B cell (primary cell): ENCODE measurements at regions not wholly inside any gene's neighbourhood (a gene's known extent, or its start where the extent isn't known, plus 50 kb on each side); places are given as distances from the start of the nearest gene placed in this dataset.
"Not testable (repeated sequence)": the region's sequence is repeated elsewhere in the genome, so short reads cannot be mapped to it uniquely, and the experiment has no call there.

Experiments
- ATAC-seq: fragments of 200-7000 bp; cut with Tn5 transposase; one replicate; pipeline ENCODE4 v1.10.0; 2021; ENCODE audit warnings: low read depth, mild to moderate bottlenecking, moderate number of reproducible peaks, moderate library complexity
- CTCF ChIA-PET: fragments of 350-600 bp; sonication (Branson Sonifier 250); formaldehyde crosslinking; loops from one replicate; lab custom pipeline; 2021; ENCODE audit warnings: antibody characterized with exemption, inconsistent platforms; lab: Charles Lee
- POLR2A ChIA-PET: fragments of 350-600 bp; sonication (Branson Sonifier 250); formaldehyde crosslinking; loops from one replicate; lab custom pipeline; 2021; ENCODE audit warnings: antibody characterized with exemption; lab: Charles Lee
- DNase-seq: peaks from one replicate; pipeline ENCODE4 v3.0.0; 2013
- H2AFZ ChIP-seq: 2 replicates; pipeline ENCODE4 v1.6.1; 2012; ENCODE audit warnings: mild to moderate bottlenecking, low read depth, low read length; ENCODE audit not compliant: insufficient read depth, poor library complexity, severe bottlenecking
- H3K27ac ChIP-seq, 2 donors: 1 replicate in 1 of 2; 2 replicates in 1 of 2; pipeline ENCODE4 v1.5.1; 2012 to 2013; ENCODE audit warnings: low read length in 2 of 2, mild to moderate bottlenecking in 2 of 2, moderate library complexity in 1 of 2
- H3K27me3 ChIP-seq, 4 experiments: fragments of 200-600 bp in 1 of 4; sonication (generic) in 1 of 4; replicated peaks in 1 of 4; 1 replicate in 2 of 4; 2 replicates in 2 of 4; pipeline versions ENCODE4 v1.6.1 to v1.7.0; 2013 to 2016; ENCODE audit warnings: low read length in 3 of 4, mild to moderate bottlenecking in 2 of 4, mixed read lengths in 1 of 4, moderate library complexity in 1 of 4; ENCODE audit not compliant: insufficient read depth in 4 of 4, control insufficient read depth in 3 of 4; ENCODE audit errors: control extremely low read depth in 1 of 4
- H3K36me3 ChIP-seq, 2 experiments: replicated peaks in 1 of 2; 1 replicate in 1 of 2; 2 replicates in 1 of 2; pipeline versions ENCODE4 v1.6.1 to v1.7.1; 2013; ENCODE audit warnings: low read length in 1 of 2; ENCODE audit not compliant: insufficient read depth in 2 of 2, control insufficient read depth in 1 of 2; ENCODE audit errors: control extremely low read depth in 1 of 2, extremely low read depth in 1 of 2
- H3K4me1 ChIP-seq, 2 donors: fragments of 200-600 bp in 1 of 2; sonication (generic) in 1 of 2; 1 replicate in 1 of 2; 2 replicates in 1 of 2; pipeline versions ENCODE4 v1.5.1 to v1.6.1; 2013 to 2017; ENCODE audit warnings: low read length in 2 of 2; ENCODE audit not compliant: control insufficient read depth in 2 of 2, insufficient read depth in 2 of 2
- H3K4me2 ChIP-seq: replicated peaks from 2 replicates; pipeline ENCODE3; 2012; ENCODE audit warnings: mild to moderate bottlenecking, low read depth, low read length; ENCODE audit not compliant: poor library complexity, severe bottlenecking
- H3K4me3 ChIP-seq, 5 experiments: fragments of 200-600 bp in 1 of 5; sonication (generic) in 1 of 5; 1 replicate in 3 of 5; 2 replicates in 2 of 5; pipeline versions ENCODE4 v1.5.1 to v1.7.0; 2011 to 2016; ENCODE audit warnings: low read length in 4 of 5, mild to moderate bottlenecking in 4 of 5, low read depth in 2 of 5, control low read depth in 1 of 5, moderate library complexity in 1 of 5; ENCODE audit not compliant: insufficient read depth in 1 of 5; ENCODE audit errors: control extremely low read depth in 1 of 5, extremely low read depth in 1 of 5
- H3K79me2 ChIP-seq: fragments of 200-600 bp; sonication (generic); one replicate; pipeline ENCODE4 v1.6.0; 2016; ENCODE audit warnings: low read length; ENCODE audit not compliant: control insufficient read depth, insufficient read depth
- H3K9ac ChIP-seq: fragments of 200-600 bp; sonication (generic); 2 replicates; pipeline ENCODE4 v1.6.1; 2017; ENCODE audit warnings: mild to moderate bottlenecking, low read length, moderate library complexity
- H3K9me3 ChIP-seq, 3 donors: one replicate each; pipeline versions ENCODE4 v1.6.1 to v1.7.1; 2013; ENCODE audit warnings: low read length in 2 of 3; ENCODE audit not compliant: control insufficient read depth in 2 of 3, insufficient read depth in 1 of 3; ENCODE audit errors: control extremely low read depth in 1 of 3
- H4K20me1 ChIP-seq: 2 replicates; pipeline ENCODE4 v1.6.0; 2012; ENCODE audit warnings: mild to moderate bottlenecking, low read length; ENCODE audit not compliant: insufficient read depth, control insufficient read depth, poor library complexity, severe bottlenecking
- H3K27ac Mint-ChIP-seq: one replicate; pipeline ENCODE4 v1.8.0; 2021; ENCODE audit warnings: mixed read lengths
- H3K27me3 Mint-ChIP-seq: one replicate; pipeline ENCODE4 v1.8.0; 2021; ENCODE audit warnings: mixed read lengths
- H3K4me1 Mint-ChIP-seq: one replicate; pipeline ENCODE4 v1.8.0; 2021; ENCODE audit warnings: mixed read lengths
- H3K4me3 Mint-ChIP-seq: one replicate; pipeline ENCODE4 v1.8.0; 2021; ENCODE audit warnings: mixed read lengths
- H3K9me3 Mint-ChIP-seq: one replicate; pipeline ENCODE4 v1.8.0; 2022; ENCODE audit warnings: mixed read lengths; ENCODE audit not compliant: insufficient read depth
- EZH2 ChIP-seq: IDR thresholded peaks from 2 replicates; pipeline ENCODE4 v1.6.1; 2012; ENCODE audit warnings: borderline replicate concordance, low read depth, mild to moderate bottlenecking, moderate library complexity, low read length; ENCODE audit not compliant: insufficient read depth, poor library complexity, severe bottlenecking
- WGBS: methylation state at CpG from one replicate; pipeline ENCODE4 v1.1.5; 2013; ENCODE audit warnings: missing lambda C conversion rate; ENCODE audit not compliant: insufficient coverage; 5-methylcytosine and 5-hydroxymethylcytosine counted together
- intact Hi-C: fragments of 100-400 bp; cut with micrococcal nuclease; formaldehyde crosslinking; loops from one replicate; pipeline ENCODE4 v1.10.0; 2022
- TF ChIP-seq, protein P1 (sequence below): fragments of 200-600 bp; IDR thresholded peaks from one replicate; pipeline ENCODE4 v1.8.0; 2022; ENCODE audit warnings: antibody characterized with exemption, mild to moderate bottlenecking

DNA sequence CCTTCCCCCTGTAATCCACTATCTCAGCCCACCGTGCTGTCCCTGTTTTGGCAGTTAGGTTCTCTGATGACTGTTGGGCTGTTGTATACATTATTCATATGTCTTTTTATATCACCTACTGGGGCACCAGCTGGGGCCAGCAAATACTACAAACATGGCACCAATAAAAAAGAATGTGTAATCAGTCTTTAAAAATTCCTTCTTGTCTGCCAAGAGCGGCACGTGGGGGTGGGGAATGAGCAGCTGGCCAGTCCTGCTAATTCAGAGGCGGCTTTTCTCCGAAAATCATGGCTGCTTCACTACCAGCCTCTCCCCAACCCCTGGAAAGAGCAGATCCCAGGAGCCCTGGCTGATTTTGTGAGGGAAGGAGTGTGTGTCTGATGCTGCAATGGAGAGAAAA lies 77.7 kb upstream of the EEF2KMT start:
- H3K4me3 Mint-ChIP-seq: no peak overlapping the region
- H3K36me3 ChIP-seq: no peaks in the 10 kb centered on the region
- POLR2A ChIA-PET: no interaction called here

DNA sequence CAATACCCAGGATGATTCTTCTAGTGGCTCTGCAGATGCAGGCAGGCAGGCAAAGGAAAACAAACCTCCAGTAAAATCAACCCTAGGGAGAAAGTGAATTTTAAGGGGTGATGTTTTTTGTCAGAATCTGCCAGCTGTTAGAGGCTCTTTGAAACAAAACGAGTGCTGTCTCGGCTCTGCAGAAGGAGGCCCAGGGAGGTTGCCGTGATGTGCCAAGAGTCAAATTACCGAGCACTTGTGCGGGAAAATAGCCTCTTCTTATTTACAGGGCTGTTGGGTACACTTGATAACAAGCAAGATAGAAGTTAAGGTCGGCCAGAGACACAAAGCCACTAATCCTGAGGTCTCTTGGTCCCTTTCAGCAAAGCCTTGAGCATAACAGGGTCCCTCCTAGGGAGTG lies 68.9 kb upstream of the EEF2KMT start:
- ChIA-PET CTCF (no interaction called here), POLR2A (no interaction called here)
- Mint-ChIP-seq H3K4me3 (no peak overlapping the region), H3K4me1 (no peaks in the 10 kb centered on the region), H3K9me3 (peaks cover 10% of the 10 kb centered on the region), H3K27ac (no peak overlapping the region), H3K27me3 (peaks cover 29% of the 10 kb centered on the region)
- ATAC-seq (no peak), DNase-seq (no peak)
- no peak overlapping the region for H3K9ac ChIP-seq
- no peak overlapping the region for H3K27ac ChIP-seq
- H2AFZ ChIP-seq: no peak overlapping the region
- H3K4me1 ChIP-seq: no peaks in the 10 kb centered on the region
- intact Hi-C loops: no loop called here
- H3K27me3 ChIP-seq: peaks cover 0 to 9% (median 2%) of the 10 kb centered on the region in 4 experiments
- no peak overlapping the region for H3K4me3 ChIP-seq
- no peak for TF ChIP-seq EZH2
- TF ChIP-seq, protein P1, sequence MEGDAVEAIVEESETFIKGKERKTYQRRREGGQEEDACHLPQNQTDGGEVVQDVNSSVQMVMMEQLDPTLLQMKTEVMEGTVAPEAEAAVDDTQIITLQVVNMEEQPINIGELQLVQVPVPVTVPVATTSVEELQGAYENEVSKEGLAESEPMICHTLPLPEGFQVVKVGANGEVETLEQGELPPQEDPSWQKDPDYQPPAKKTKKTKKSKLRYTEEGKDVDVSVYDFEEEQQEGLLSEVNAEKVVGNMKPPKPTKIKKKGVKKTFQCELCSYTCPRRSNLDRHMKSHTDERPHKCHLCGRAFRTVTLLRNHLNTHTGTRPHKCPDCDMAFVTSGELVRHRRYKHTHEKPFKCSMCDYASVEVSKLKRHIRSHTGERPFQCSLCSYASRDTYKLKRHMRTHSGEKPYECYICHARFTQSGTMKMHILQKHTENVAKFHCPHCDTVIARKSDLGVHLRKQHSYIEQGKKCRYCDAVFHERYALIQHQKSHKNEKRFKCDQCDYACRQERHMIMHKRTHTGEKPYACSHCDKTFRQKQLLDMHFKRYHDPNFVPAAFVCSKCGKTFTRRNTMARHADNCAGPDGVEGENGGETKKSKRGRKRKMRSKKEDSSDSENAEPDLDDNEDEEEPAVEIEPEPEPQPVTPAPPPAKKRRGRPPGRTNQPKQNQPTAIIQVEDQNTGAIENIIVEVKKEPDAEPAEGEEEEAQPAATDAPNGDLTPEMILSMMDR: no peak
- peaks cover 0 to 4% (median 0%) of the 10 kb centered on the region in 3 donors for H3K9me3 ChIP-seq
- H3K4me2 ChIP-seq: no peak overlapping the region
- H3K36me3 ChIP-seq: no peaks in the 10 kb centered on the region
- WGBS: 30% methylated on average over 6 of the region's 6 CpGs
- no peaks in the 10 kb centered on the region for H3K79me2 ChIP-seq
- H4K20me1 ChIP-seq: no peaks in the 10 kb centered on the region

More for the DNA sequence above, 77.7 kb upstream of the EEF2KMT start:
- WGBS: no CpG with 5 or more reads among the region's 5 CpGs
- TF ChIP-seq EZH2: no peak
- TF ChIP-seq, protein P1: no peak
- Mint-ChIP-seq H3K27me3 (peaks cover 14% of the 10 kb centered on the region), H3K27ac (no peak overlapping the region), H3K4me1 (no peaks in the 10 kb centered on the region), H3K9me3 (peaks cover 20% of the 10 kb centered on the region)
- ATAC-seq (no peak), DNase-seq (no peak)
- no peak overlapping the region for H3K4me2 ChIP-seq
- H3K27ac ChIP-seq: no peak overlapping the region
- H4K20me1 ChIP-seq: no peaks in the 10 kb centered on the region
- intact Hi-C loops: no loop called here
- H3K4me3 ChIP-seq: no peak overlapping the region
- no peaks in the 10 kb centered on the region for H3K4me1 ChIP-seq
- peaks cover 0 to 24% (median 11%) of the 10 kb centered on the region in 3 donors for H3K9me3 ChIP-seq
- peaks cover 0 to 3% (median 0%) of the 10 kb centered on the region in 4 experiments for H3K27me3 ChIP-seq
- no peak overlapping the region for H2AFZ ChIP-seq
- no peak overlapping the region for H3K9ac ChIP-seq
- CTCF ChIA-PET: no interaction called here
- no peaks in the 10 kb centered on the region for H3K79me2 ChIP-seq

DNA sequence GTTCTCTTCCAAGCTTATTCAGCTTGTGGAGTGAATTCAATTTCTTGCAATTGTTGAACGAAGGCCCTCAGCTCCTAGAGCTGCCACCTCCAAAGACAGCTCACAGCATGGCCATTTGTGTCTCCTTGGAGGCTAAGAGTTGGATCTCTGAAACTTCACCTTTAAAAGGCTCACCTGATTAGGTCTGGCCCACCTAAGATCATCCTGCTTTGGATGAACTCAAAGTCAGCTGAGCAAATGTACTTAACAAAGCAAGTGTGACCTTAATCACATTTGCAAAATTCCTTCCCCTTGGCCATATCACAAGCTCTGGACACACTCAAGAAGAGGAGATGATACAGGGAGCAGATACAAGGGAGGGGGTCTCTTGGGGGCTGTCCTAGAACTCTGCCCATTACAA lies 67.8 kb upstream of the EEF2KMT start:
- H3K9ac ChIP-seq, H4K20me1 ChIP-seq, CTCF ChIA-PET, H3K4me3 Mint-ChIP-seq, POLR2A ChIA-PET, H3K4me2 ChIP-seq, H3K4me1 Mint-ChIP-seq, H3K36me3 ChIP-seq, H3K27ac ChIP-seq, H3K9me3 ChIP-seq, DNase-seq, H3K4me1 ChIP-seq, H3K4me3 ChIP-seq, H3K79me2 ChIP-seq, intact Hi-C loops, H2AFZ ChIP-seq, H3K9me3 Mint-ChIP-seq, ATAC-seq, H3K27me3 ChIP-seq, H3K27ac Mint-ChIP-seq: not testable (repeated sequence)
- H3K27me3 Mint-ChIP-seq: peaks cover 31% of the 10 kb centered on the region
- WGBS: no CpG with 5 or more reads among the region's 1 CpG
